GM19238 (cell line): ENCODE measurements at regions not wholly inside any gene's neighbourhood (a gene's known extent, or its start where the extent isn't known, plus 50 kb on each side); places are given as distances from the start of the nearest gene placed in this dataset.
"Not testable (repeated sequence)": the region's sequence is repeated elsewhere in the genome, so short reads cannot be mapped to it uniquely, and the experiment has no call there.

ENCODE experiments used
- DNase-seq: peaks from one replicate; pipeline ENCODE4 v3.0.0; 2011; ENCODE audit warnings: low spot score; ENCODE audit not compliant: insufficient read length

DNA sequence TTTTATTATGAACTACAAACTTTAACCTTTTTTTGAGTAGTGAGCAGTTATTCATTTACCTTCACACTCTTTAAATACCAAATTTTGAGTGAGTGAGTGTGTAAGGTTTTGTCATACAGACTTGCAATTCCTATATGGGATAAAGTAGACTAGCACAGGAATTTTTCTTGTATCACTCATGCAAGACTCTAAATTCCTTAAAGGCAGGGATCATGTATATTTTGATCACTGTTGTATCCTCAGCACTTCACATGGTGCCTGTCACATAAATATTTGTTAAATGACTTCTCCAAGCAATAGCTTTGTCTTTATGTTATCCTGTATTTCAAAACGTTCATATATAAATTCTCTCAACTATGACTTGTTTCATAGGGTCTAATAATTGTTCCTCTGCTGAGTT, 119.1 kb upstream of the NBPF19 start:
- DNase-seq, result not testable (repeated sequence)

DNA sequence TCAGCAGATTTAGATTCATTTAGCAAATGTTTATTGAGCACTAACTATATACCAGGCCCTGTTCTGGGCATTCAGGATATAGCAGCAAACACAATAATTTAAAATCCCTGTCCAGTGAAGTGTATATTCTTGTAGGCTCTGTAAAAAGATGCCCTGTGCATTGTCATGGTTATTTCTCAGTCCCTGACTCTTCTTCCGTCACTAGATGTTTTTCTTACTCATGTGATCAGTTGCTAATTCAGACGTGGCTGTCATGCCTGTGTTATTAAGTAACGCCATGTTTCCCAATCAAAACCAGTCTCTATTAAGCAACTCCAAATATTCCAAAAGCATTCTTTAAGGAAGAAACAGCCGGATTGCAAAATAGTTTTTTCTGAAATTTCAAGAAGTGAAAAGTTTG, 118.7 kb upstream of the NBPF19 start:
- DNase-seq, result not testable (repeated sequence)

- DNase-seq, result not testable (repeated sequence)
Observed at GRCh38 chr1:149360351-149360750, 114.5 kb upstream of the NBPF19 start.

DNA sequence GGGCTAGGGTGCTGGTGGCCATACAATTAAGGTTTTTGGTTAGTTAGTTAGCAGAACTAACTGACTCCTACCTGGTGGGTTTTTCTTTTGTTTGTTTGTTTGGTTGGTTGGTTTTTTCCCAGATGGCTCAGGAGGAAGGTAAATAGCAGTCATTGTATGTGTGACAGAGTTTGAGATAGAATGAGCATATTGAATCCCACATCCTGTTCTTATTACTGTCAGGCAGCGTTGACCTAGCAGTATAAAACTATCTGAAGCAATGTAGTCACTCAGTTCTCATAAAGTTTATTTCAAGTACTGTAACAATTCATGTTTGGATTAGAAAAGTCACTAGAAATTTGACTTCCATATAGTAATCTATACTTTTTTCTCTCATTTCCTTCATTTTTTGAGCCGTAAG, 113.5 kb upstream of the NBPF19 start:
- DNase-seq, result not testable (repeated sequence)

DNA sequence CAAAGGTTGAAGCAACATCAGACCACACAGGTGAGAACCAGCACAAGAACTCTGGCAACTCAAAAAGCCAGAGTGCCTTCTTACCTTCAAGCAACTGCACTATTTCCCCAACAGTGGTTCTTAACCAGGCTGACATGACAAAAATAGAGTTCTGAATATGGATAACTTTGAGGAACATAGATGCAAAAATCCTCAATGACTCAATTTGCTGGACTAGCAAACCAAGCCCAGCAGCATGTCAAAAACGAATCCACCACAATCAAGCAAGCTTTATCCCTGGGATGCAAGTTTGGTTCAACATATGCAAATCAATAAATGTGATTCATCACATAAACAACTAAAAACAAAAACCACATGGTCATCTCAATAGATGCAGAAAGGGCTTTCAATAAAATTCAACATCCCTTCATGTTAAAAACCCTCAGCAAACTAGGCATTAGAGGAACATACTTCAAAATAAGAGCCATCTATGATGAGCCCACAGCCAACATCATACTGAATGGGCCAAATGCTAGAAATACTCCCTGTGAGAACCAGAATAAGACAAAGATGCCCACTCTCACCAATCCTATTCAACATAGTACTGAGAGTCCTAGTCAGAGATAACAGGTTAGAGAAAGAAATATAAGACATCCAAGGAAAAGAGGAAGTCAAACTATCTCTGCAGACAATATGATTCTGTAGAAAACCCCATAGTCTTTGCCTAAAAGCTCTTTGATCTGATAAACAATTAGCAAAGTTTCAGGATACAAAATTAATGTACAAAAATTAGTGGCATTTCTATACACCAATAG, 110.5 kb upstream of the NBPF19 start:
- not testable (repeated sequence) for DNase-seq

- not testable (repeated sequence) for DNase-seq
Observed at GRCh38 chr1:149366402-149366801, 108.4 kb upstream of the NBPF19 start.

DNA sequence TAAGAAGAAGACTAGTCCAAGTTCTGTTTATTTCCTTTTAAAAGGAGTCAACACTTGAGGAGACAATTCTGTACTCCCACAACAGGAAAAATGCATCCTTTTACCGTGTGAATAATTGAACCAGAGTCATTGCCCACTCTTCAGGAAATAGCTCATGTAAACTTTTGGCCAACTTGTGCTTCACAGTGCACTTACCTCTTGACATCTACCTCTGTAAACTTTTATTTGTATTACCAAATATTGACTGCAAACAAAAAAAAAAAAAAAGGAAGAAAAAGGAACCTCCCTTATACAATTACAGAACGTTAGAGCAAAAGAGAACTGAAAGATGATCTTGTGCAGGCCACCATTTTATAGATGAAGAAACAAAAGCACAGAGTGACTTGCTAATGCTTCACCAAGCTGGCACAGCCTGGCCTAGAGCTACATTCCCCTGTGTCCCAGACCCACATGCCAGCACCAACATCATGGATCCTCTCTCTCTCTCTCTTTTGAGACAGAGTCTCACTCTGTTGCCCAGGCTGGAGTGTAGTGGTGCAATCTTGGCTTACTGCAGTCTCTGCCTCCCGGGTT, 107.3 kb upstream of the NBPF19 start:
- DNase-seq, result not testable (repeated sequence)

DNA sequence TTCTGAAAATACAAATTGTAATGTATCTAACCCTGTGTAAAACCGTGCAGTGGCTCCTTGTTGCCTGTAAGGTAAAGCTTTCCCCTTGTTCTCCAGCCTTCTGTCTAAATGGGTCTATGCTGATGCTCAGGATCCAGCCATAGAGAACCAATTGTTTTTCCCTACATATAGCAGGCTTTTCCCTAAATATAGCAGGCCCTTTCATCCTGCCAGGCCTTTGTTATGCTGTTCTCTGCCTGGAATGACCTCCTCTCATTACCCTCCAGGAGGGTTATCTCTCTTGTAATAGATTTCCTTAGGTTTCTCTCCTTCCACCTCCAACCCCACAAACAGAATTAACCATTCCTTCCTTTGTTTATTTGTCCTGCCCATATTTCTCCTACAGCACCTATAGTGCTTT, 106.5 kb upstream of the NBPF19 start:
- DNase-seq, result not testable (repeated sequence)

DNA sequence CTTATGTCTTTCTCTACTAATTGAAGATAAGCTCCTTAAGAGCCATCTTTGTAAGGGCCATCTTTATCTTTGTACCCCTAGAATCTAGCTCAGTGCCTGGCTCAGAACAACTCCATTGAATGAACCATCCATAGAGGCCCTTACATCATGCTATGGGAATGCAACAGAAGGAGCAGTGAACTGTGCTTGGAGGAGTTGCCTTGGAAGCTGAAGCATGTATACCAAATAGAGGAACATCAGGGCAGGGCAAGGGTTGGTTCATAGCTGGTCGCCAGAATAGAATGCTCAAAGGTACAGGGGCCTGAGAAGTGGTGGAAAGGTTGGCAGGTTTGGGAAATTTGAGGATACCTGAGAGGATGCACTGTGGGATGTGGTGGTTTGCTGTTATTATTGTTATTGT, 105.8 kb upstream of the NBPF19 start:
- not testable (repeated sequence) for DNase-seq

GRCh38 chr1:149371955-149372354, 102.9 kb upstream of the NBPF19 start:
- DNase-seq, result not testable (repeated sequence)

DNA sequence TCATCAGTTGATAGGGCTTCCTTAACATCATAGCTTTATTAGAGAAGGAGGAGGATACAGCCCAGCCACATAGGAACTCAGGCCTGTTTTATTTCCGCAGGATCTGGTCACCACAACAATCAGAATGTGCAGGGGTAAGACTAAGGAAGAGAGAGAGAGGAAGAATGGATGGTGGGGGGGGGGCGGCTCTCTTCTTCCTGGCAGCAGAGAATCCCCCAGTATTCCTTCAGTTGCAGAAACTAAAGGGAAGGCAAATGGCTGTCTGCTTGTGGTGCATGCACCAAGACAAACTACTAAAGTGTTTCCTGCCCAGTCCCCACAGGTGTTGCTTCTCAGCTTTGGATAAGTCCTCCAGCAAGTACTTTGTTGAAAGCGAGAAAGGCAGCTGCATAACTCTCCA, 96.4 kb upstream of the NBPF19 start:
- DNase-seq, result not testable (repeated sequence)

GRCh38 chr1:149390173-149390926, 84.5 kb upstream of the NBPF19 start:
- DNase-seq, result not testable (repeated sequence)

GRCh38 chr1:149390931-149391330, 83.9 kb upstream of the NBPF19 start:
- DNase-seq, result not testable (repeated sequence)

DNA sequence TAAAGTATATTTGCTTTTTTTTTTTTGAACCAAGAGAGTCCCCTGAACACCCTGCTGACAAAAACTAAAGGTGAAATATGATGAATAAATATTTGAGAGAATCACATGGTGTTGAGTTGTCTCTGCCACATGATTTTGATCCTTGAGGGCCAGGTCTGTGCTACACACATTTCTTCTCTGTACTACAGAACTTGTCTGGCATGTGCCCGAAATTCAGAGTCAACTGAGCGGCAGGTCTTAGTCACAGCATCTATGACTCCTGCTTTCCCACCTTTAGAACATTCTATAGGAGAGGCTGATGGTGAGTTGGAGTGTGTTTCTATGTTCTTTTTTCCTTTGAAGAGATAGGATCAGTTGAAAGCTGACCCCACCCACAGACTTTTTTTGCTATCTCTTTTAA, 79.0 kb upstream of the NBPF19 start:
- DNase-seq, result not testable (repeated sequence)

- not testable (repeated sequence) for DNase-seq
Observed at GRCh38 chr1:149398527-149398926, 76.3 kb upstream of the NBPF19 start.

DNA sequence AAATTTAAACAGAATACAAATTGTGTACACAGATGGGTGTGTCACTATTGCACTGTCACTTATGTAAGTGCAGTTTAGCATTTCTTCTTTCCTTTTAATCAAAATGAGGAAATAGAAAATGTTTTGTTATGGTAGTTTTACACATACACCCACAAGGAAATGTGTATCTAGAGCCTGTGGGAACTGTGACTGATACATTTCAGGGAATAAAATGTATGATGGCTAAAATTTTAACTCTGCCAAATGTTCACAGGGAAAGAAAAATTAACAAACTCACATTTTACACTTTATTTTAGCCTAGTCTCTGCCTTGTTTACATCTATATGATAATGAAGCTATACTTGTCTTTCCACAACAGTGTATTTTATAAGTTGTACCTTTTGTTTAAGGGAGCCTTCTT, 66.4 kb upstream of the NBPF19 start:
- DNase-seq, result not testable (repeated sequence)

- DNase-seq, result not testable (repeated sequence)
Observed at GRCh38 chr1:149415373-149415772, 59.5 kb upstream of the NBPF19 start.

GRCh38 chr1:149418782-149419181, 56.1 kb upstream of the NBPF19 start:
- not testable (repeated sequence) for DNase-seq

GRCh38 chr1:149423122-149423521, 51.7 kb upstream of the NBPF19 start:
- DNase-seq, result not testable (repeated sequence)
